GM23338 (cell line): ENCODE measurements at regions not wholly inside any gene's neighbourhood (a gene's known extent, or its start where the extent isn't known, plus 50 kb on each side); places are given as distances from the start of the nearest gene placed in this dataset.

Source experiments
- ATAC-seq: fragments of 200-7000 bp; cut with Tn5 transposase; 3 replicates; pipeline ENCODE4 v1.9.1; 2020
- DNase-seq: peaks from one replicate; pipeline ENCODE4 v3.0.0-alpha.2; 2015; ENCODE audit warnings: low spot score
- H2AFZ ChIP-seq: fragments of 200-600 bp; sonication (generic); 2 replicates; pipeline ENCODE4 v1.8.0; 2016; ENCODE audit warnings: antibody characterized with exemption, mild to moderate bottlenecking, moderate library complexity
- H3F3A ChIP-seq: fragments of 200-600 bp; sonication (generic); replicated peaks from 2 replicates; pipeline ENCODE4 v1.8.0; 2017; ENCODE audit warnings: antibody characterized with exemption, mixed run types, low read depth
- H3K27ac ChIP-seq: fragments of 200-600 bp; sonication (generic); 2 replicates; pipeline ENCODE4 v1.6.1; 2016; ENCODE audit warnings: low read depth
- H3K27me3 ChIP-seq: fragments of 200-600 bp; sonication (generic); 2 replicates; pipeline ENCODE4 v1.8.0; 2016; ENCODE audit warnings: mild to moderate bottlenecking, mixed run types, moderate library complexity; ENCODE audit not compliant: insufficient read depth
- H3K36me3 ChIP-seq: fragments of 200-600 bp; sonication (generic); 2 replicates; pipeline ENCODE4 v1.8.0; 2016; ENCODE audit warnings: mild to moderate bottlenecking; ENCODE audit not compliant: insufficient read depth
- H3K4me1 ChIP-seq: fragments of 200-600 bp; sonication (generic); 2 replicates; pipeline ENCODE4 v1.8.0; 2016; ENCODE audit warnings: mild to moderate bottlenecking, moderate library complexity; ENCODE audit not compliant: insufficient read depth
- H3K4me2 ChIP-seq: fragments of 200-600 bp; sonication (generic); 2 replicates; pipeline ENCODE4 v1.7.1; 2017; ENCODE audit warnings: mixed run types
- H3K4me3 ChIP-seq: fragments of 200-600 bp; sonication (generic); 2 replicates; pipeline ENCODE4 v1.6.1; 2016; ENCODE audit warnings: mixed run types
- H3K79me2 ChIP-seq: fragments of 200-600 bp; sonication (generic); replicated peaks from 2 replicates; pipeline ENCODE4 v1.8.0; 2017; ENCODE audit warnings: mild to moderate bottlenecking; ENCODE audit not compliant: insufficient read depth
- H3K9me2 ChIP-seq: fragments of 200-600 bp; sonication (generic); 2 replicates; pipeline ENCODE4 v1.8.0; 2017; ENCODE audit not compliant: insufficient read depth
- H4K20me1 ChIP-seq: fragments of 200-600 bp; sonication (generic); replicated peaks from 2 replicates; pipeline ENCODE4 v1.8.0; 2017; ENCODE audit warnings: mild to moderate bottlenecking; ENCODE audit not compliant: insufficient read depth
- H3K27ac Mint-ChIP-seq: 2 replicates; pipeline ENCODE4 v1.8.0; 2020; ENCODE audit warnings: inconsistent platforms, mild to moderate bottlenecking, moderate library complexity, mixed read lengths
- H3K27me3 Mint-ChIP-seq: 3 replicates; pipeline ENCODE4 v1.8.0; 2022; ENCODE audit warnings: low read depth, mild to moderate bottlenecking, moderate library complexity, mixed read lengths, inconsistent platforms; ENCODE audit not compliant: insufficient read depth, poor library complexity
- H3K36me3 Mint-ChIP-seq: 3 replicates; pipeline ENCODE4 v1.8.0; 2021; ENCODE audit warnings: low read depth, mild to moderate bottlenecking, inconsistent platforms, moderate library complexity, mixed read lengths
- H3K4me1 Mint-ChIP-seq: 3 replicates; pipeline ENCODE4 v1.8.0; 2020; ENCODE audit warnings: mild to moderate bottlenecking, inconsistent platforms, mixed read lengths
- H3K4me3 Mint-ChIP-seq: 3 replicates; pipeline ENCODE4 v1.8.0; 2021; ENCODE audit warnings: moderate library complexity, mild to moderate bottlenecking, inconsistent platforms, mixed read lengths
- H3K9me3 Mint-ChIP-seq: 3 replicates; pipeline ENCODE4 v1.8.0; 2020; ENCODE audit warnings: moderate library complexity, mild to moderate bottlenecking, inconsistent platforms, mixed read lengths
- CREB1 ChIP-seq: fragments of 250-450 bp; sonication (Bioruptor Pico); IDR thresholded peaks from 2 replicates; pipeline ENCODE4 v1.5.0; 2020; ENCODE audit warnings: low read depth, mild to moderate bottlenecking, moderate library complexity
- EZH2 ChIP-seq: fragments of 200-600 bp; sonication (generic); IDR thresholded peaks from one replicate; pipeline ENCODE4 v1.8.0; 2017; ENCODE audit warnings: antibody characterized with exemption, mild to moderate bottlenecking, low read depth; ENCODE audit not compliant: unreplicated experiment
- EZH2phosphoT487 ChIP-seq: fragments of 200-600 bp; sonication (generic); IDR thresholded peaks from one replicate; pipeline ENCODE4 v1.8.1; 2018; ENCODE audit warnings: antibody characterized with exemption; ENCODE audit not compliant: unreplicated experiment
- JUNB ChIP-seq: IDR thresholded peaks from one replicate; pipeline ENCODE4 v1.6.1; 2016; ENCODE audit warnings: antibody characterized with exemption; ENCODE audit not compliant: unreplicated experiment
- NANOG ChIP-seq: IDR thresholded peaks from 2 replicates; pipeline ENCODE4 v1.6.1; 2016; ENCODE audit warnings: antibody characterized with exemption, borderline replicate concordance
- POLR2AphosphoS5 ChIP-seq: IDR thresholded peaks from 2 replicates; pipeline ENCODE4 v1.6.1; 2016; ENCODE audit warnings: antibody characterized with exemption, low read depth
- STAT1 ChIP-seq: IDR thresholded peaks from one replicate; pipeline ENCODE4 v1.6.1; 2016; ENCODE audit warnings: antibody characterized with exemption; ENCODE audit not compliant: unreplicated experiment
- ZNF114 ChIP-seq: fragments of 250-450 bp; sonication (Bioruptor Pico); IDR thresholded peaks from 2 replicates; pipeline ENCODE4 v1.5.0; 2020; ENCODE audit warnings: mild to moderate bottlenecking, moderate library complexity
- ZNF331 ChIP-seq: fragments of 250-450 bp; sonication (Bioruptor Pico); IDR thresholded peaks from 2 replicates; pipeline ENCODE4 v1.5.0; 2020; ENCODE audit warnings: low read depth, mild to moderate bottlenecking, moderate library complexity
- TF ChIP-seq, protein P1 (sequence below), 2 experiments: fragments of 200-600 bp in 1 of 2; sonication (generic) in 1 of 2; conservative IDR thresholded peaks; 2 replicates each; pipeline versions ENCODE4 v1.5.1 to v1.6.1; 2016 to 2017; ENCODE audit warnings: antibody characterized with exemption in 2 of 2, low read depth in 2 of 2, mild to moderate bottlenecking in 2 of 2, moderate library complexity in 1 of 2
- TF ChIP-seq, protein P2 (sequence below): IDR thresholded peaks from 2 replicates; pipeline ENCODE4 v1.6.1; 2016; ENCODE audit warnings: antibody characterized with exemption
- TF ChIP-seq, protein P3 (sequence below): IDR thresholded peaks from one replicate; pipeline ENCODE4 v1.6.1; 2018; ENCODE audit warnings: antibody characterized with exemption; ENCODE audit not compliant: unreplicated experiment

DNA sequence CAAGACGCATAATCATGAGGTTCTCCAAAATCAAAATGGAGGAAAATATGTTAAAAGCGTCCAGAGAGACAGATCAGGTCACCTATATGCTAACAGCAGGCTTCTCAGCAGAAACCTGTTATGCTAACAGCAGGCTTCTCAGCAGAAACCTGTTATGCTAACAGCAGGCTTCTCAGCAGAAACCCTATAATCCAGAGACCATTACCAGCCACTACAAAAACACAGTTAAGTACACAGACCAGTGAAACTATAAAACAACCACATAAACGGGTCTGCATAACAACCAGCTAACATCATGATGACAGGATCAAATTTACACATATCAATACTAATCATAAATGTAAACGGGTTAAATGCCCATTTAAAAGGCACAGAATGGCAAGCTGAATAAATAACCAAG is 1548.4 kb upstream of the TMEFF2 start (continued):
- TF ChIP-seq NANOG, result peak; percentile 80; the same call in 1 of the 2 replicates
- TF ChIP-seq EZH2, result no peak
- no peak for TF ChIP-seq POLR2AphosphoS5
- TF ChIP-seq, protein P1, sequence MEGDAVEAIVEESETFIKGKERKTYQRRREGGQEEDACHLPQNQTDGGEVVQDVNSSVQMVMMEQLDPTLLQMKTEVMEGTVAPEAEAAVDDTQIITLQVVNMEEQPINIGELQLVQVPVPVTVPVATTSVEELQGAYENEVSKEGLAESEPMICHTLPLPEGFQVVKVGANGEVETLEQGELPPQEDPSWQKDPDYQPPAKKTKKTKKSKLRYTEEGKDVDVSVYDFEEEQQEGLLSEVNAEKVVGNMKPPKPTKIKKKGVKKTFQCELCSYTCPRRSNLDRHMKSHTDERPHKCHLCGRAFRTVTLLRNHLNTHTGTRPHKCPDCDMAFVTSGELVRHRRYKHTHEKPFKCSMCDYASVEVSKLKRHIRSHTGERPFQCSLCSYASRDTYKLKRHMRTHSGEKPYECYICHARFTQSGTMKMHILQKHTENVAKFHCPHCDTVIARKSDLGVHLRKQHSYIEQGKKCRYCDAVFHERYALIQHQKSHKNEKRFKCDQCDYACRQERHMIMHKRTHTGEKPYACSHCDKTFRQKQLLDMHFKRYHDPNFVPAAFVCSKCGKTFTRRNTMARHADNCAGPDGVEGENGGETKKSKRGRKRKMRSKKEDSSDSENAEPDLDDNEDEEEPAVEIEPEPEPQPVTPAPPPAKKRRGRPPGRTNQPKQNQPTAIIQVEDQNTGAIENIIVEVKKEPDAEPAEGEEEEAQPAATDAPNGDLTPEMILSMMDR (conservative IDR thresholded peaks at IDR 0.05; ENCODE audit: low read depth in 2 of 2), result no peak
- TF ChIP-seq JUNB, result no peak
- no peak for TF ChIP-seq ZNF331
- TF ChIP-seq STAT1, result no peak
- no peak for TF ChIP-seq EZH2phosphoT487
- TF ChIP-seq ZNF114, result no peak
- TF ChIP-seq, protein P2, sequence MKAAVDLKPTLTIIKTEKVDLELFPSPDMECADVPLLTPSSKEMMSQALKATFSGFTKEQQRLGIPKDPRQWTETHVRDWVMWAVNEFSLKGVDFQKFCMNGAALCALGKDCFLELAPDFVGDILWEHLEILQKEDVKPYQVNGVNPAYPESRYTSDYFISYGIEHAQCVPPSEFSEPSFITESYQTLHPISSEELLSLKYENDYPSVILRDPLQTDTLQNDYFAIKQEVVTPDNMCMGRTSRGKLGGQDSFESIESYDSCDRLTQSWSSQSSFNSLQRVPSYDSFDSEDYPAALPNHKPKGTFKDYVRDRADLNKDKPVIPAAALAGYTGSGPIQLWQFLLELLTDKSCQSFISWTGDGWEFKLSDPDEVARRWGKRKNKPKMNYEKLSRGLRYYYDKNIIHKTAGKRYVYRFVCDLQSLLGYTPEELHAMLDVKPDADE, result no peak
- TF ChIP-seq, protein P3, sequence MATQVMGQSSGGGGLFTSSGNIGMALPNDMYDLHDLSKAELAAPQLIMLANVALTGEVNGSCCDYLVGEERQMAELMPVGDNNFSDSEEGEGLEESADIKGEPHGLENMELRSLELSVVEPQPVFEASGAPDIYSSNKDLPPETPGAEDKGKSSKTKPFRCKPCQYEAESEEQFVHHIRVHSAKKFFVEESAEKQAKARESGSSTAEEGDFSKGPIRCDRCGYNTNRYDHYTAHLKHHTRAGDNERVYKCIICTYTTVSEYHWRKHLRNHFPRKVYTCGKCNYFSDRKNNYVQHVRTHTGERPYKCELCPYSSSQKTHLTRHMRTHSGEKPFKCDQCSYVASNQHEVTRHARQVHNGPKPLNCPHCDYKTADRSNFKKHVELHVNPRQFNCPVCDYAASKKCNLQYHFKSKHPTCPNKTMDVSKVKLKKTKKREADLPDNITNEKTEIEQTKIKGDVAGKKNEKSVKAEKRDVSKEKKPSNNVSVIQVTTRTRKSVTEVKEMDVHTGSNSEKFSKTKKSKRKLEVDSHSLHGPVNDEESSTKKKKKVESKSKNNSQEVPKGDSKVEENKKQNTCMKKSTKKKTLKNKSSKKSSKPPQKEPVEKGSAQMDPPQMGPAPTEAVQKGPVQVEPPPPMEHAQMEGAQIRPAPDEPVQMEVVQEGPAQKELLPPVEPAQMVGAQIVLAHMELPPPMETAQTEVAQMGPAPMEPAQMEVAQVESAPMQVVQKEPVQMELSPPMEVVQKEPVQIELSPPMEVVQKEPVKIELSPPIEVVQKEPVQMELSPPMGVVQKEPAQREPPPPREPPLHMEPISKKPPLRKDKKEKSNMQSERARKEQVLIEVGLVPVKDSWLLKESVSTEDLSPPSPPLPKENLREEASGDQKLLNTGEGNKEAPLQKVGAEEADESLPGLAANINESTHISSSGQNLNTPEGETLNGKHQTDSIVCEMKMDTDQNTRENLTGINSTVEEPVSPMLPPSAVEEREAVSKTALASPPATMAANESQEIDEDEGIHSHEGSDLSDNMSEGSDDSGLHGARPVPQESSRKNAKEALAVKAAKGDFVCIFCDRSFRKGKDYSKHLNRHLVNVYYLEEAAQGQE, result no peak
- no peak for TF ChIP-seq CREB1 (CRISPR knock-in tag)

DNA sequence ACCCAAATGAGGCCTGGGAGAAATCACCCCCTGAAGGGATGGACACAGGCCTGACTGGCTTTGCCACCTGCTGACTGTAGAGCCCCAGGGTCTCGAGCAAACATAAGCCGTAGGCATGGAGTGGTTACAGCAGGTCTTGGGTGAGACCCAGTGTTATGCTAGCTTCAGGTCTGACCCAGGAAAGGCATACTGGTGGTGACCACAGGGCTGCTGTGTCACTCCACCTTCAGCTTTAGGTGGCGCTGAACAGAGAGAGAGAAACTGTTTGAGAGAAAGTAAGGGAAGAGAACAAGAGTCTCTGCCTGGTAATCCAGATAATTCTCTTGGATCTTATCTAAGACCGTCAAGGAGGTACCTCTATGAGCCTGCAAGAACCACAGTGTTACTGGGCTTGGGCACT is 1544.2 kb upstream of the TMEFF2 start:
- Mint-ChIP-seq H3K27me3 (peaks cover 22% of the 10 kb centered on the region), H3K9me3 (no peaks in the 10 kb centered on the region), H3K4me3 (no peak overlapping the region), H3K27ac (no peak overlapping the region), H3K36me3 (no peaks in the 10 kb centered on the region), H3K4me1 (peaks cover 18% of the 10 kb centered on the region)
- DNase-seq, result no peak
- Histone ChIP-seq H4K20me1 (no peaks in the 10 kb centered on the region), H3K4me3 (no peak overlapping the region), H3K4me2 (no peak overlapping the region), H3F3A (no peaks in the 10 kb centered on the region), H3K27ac (no peak overlapping the region), H3K36me3 (no peaks in the 10 kb centered on the region), H2AFZ (no peak overlapping the region), H3K27me3 (no peaks in the 10 kb centered on the region), H3K4me1 (peaks cover 13% of the 10 kb centered on the region; the same call in 1 of the 2 replicates), H3K79me2 (no peaks in the 10 kb centered on the region), H3K9me2 (no peaks in the 10 kb centered on the region; the same call in 1 of the 2 replicates)
- peak; percentile 63 for ATAC-seq
- TF ChIP-seq, protein P1 (conservative IDR thresholded peaks at IDR 0.05; ENCODE audit: low read depth in 2 of 2), result peak in 1 of 2 experiments; percentile 27; a peak in 2 of 4 replicates
- no peak for TF ChIP-seq EZH2phosphoT487
- no peak for TF ChIP-seq STAT1
